ENCODE measurements at regions not wholly inside any gene's neighbourhood (a gene's known extent, or its start where the extent isn't known, plus 50 kb on each side); places are given as distances from the start of the nearest gene placed in this dataset.

DNA sequence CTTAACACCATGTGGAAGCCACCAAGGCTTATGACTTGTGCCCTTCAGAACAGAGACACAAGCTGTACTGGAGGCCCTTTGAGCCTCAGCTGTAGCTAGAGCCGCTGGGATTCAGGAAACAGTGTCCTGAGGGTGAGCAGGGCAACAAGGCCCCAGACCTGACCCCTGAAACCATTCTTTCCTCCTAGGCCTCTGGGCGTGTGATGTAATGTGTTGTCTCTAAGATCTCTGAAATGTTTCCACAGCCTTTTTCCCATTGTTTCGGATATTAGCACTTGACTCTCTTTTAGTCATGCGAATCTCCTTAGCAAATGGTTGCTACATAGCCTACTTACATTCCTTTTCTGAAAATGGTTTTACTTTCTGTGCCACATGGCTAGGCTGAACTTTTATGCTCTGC is 114.9 kb downstream of the CD8B2 start:
- no peak overlapping the region for H3K27ac ChIP-seq (ENCODE audit: low read depth, low read length)
- no peaks in the 10 kb centered on the region for H3K36me3 ChIP-seq (ENCODE audit: control insufficient read depth, low read length)
- no peaks in the 10 kb centered on the region for H3K4me1 ChIP-seq (ENCODE audit: control insufficient read depth, low read length)
- no peaks in the 10 kb centered on the region for H3K79me2 ChIP-seq (ENCODE audit: control insufficient read depth, low read length)
- H3K4me3 ChIP-seq (ENCODE audit: low read length): no peak overlapping the region
- H3K9me3 ChIP-seq (ENCODE audit: control insufficient read depth, insufficient read depth, low read length): no peaks in the 10 kb centered on the region
- no peaks in the 10 kb centered on the region for H3K9me2 ChIP-seq (replicated peaks; ENCODE audit: control insufficient read depth, low read length)
- no peaks in the 10 kb centered on the region for H3F3A ChIP-seq (ENCODE audit: control insufficient read depth, insufficient read depth)
- H3K27me3 ChIP-seq (ENCODE audit: control insufficient read depth, low read length): no peaks in the 10 kb centered on the region
- no peak overlapping the region for H3K4me2 ChIP-seq (ENCODE audit: low read length)
- no peaks in the 10 kb centered on the region for H4K20me1 ChIP-seq (ENCODE audit: control insufficient read depth, insufficient read depth, low read depth, low read length)
- TF ChIP-seq, protein P1, sequence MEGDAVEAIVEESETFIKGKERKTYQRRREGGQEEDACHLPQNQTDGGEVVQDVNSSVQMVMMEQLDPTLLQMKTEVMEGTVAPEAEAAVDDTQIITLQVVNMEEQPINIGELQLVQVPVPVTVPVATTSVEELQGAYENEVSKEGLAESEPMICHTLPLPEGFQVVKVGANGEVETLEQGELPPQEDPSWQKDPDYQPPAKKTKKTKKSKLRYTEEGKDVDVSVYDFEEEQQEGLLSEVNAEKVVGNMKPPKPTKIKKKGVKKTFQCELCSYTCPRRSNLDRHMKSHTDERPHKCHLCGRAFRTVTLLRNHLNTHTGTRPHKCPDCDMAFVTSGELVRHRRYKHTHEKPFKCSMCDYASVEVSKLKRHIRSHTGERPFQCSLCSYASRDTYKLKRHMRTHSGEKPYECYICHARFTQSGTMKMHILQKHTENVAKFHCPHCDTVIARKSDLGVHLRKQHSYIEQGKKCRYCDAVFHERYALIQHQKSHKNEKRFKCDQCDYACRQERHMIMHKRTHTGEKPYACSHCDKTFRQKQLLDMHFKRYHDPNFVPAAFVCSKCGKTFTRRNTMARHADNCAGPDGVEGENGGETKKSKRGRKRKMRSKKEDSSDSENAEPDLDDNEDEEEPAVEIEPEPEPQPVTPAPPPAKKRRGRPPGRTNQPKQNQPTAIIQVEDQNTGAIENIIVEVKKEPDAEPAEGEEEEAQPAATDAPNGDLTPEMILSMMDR (IDR thresholded peaks at IDR 0.05; ENCODE audit: low read depth, low read length, poor library complexity, severe bottlenecking): no peak

DNA sequence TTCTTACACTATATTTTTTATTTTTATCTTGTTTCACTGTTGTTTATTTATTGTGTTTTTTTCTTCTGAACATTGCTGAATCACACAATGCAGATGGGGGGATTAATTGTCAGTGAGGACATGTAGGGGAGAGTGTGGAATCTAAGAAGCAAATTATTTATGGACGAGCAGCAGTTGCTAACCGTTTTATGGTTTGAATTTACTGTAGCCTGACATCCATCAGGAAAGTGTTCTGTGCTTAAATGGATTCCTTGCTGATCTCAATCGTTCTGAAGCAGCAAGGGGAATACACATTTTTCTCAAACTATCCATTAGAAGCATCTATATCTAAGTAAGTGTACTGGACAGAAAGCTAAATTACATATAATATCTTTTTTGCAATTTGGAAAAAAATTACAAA is 119.5 kb downstream of the CD8B2 start:
- Histone ChIP-seq H3K4me2 (ENCODE audit: low read length) (no peak overlapping the region), H3K4me1 (ENCODE audit: control insufficient read depth, low read length) (no peaks in the 10 kb centered on the region), H4K20me1 (ENCODE audit: control insufficient read depth, insufficient read depth, low read depth, low read length) (no peaks in the 10 kb centered on the region), H3K79me2 (ENCODE audit: control insufficient read depth, low read length) (no peaks in the 10 kb centered on the region), H3K27me3 (ENCODE audit: control insufficient read depth, low read length) (no peaks in the 10 kb centered on the region), H3F3A (ENCODE audit: control insufficient read depth, insufficient read depth) (no peaks in the 10 kb centered on the region), H3K9me3 (ENCODE audit: control insufficient read depth, insufficient read depth, low read length) (no peaks in the 10 kb centered on the region), H3K4me3 (ENCODE audit: low read length) (no peak overlapping the region), H3K27ac (ENCODE audit: low read depth, low read length) (no peak overlapping the region), H3K36me3 (ENCODE audit: control insufficient read depth, low read length) (no peaks in the 10 kb centered on the region), H3K9me2 (replicated peaks; ENCODE audit: control insufficient read depth, low read length) (no peaks in the 10 kb centered on the region)
- TF ChIP-seq EZH2phosphoT487 (IDR thresholded peaks at IDR 0.05; ENCODE audit: borderline replicate concordance, low read length): no peak
- TF ChIP-seq, protein P1 (IDR thresholded peaks at IDR 0.05; ENCODE audit: low read depth, low read length, poor library complexity, severe bottlenecking): no peak

DNA sequence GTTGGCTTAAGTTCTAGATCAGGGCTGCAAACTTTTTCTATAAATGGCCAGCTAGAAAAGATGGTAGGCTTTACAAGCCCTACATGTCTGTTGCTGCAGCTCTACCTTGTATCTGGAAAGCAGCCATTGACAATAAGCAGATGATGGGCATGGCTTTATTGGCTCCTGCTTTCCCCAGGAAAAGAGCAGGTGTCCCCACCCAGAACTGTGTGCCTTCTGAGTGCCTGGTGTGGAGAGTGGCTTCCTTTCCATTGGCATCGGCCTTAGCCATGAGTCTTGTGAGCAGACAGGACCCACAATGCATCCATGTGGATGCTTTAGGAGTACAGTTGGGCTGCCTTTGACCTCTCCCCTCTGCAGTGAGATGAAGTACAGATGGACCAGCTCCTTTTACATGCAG is 120.2 kb downstream of the CD8B2 start:
- no peaks in the 10 kb centered on the region for H3F3A ChIP-seq (ENCODE audit: control insufficient read depth, insufficient read depth)
- H3K9me3 ChIP-seq (ENCODE audit: control insufficient read depth, insufficient read depth, low read length): no peaks in the 10 kb centered on the region
- no peak overlapping the region for H3K4me2 ChIP-seq (ENCODE audit: low read length)
- TF ChIP-seq, protein P1 (IDR thresholded peaks at IDR 0.05; ENCODE audit: low read depth, low read length, poor library complexity, severe bottlenecking): no peak
- TF ChIP-seq EZH2phosphoT487 (IDR thresholded peaks at IDR 0.05; ENCODE audit: borderline replicate concordance, low read length): no peak
- H3K4me3 ChIP-seq (ENCODE audit: low read length): no peak overlapping the region
- no peaks in the 10 kb centered on the region for H3K79me2 ChIP-seq (ENCODE audit: control insufficient read depth, low read length)
- H3K27me3 ChIP-seq (ENCODE audit: control insufficient read depth, low read length): no peaks in the 10 kb centered on the region
- no peaks in the 10 kb centered on the region for H3K4me1 ChIP-seq (ENCODE audit: control insufficient read depth, low read length)
- no peaks in the 10 kb centered on the region for H3K36me3 ChIP-seq (ENCODE audit: control insufficient read depth, low read length)
- H3K27ac ChIP-seq (ENCODE audit: low read depth, low read length): no peak overlapping the region
- H3K9me2 ChIP-seq (replicated peaks; ENCODE audit: control insufficient read depth, low read length): no peaks in the 10 kb centered on the region
- no peaks in the 10 kb centered on the region for H4K20me1 ChIP-seq (ENCODE audit: control insufficient read depth, insufficient read depth, low read depth, low read length)

DNA sequence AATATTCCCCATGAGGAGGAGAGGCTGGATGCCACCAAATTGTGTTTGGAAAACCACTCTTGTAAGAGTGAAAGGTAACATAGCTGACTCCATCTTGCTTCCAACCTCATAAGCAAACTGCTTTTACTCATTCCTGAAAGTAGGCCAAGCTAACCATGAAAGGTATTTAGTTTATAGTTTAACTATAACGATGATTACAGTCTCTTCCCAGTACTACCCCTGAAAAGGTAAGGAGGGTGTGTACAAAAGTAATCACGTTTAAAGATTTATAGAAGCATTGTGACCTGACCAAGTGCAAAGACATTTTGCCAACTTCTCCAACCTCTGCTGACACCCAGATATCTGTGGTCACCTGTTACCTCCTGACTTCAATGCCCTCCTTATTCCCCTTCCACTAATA is 122.6 kb downstream of the CD8B2 start:
- Histone ChIP-seq H3K9me3 (ENCODE audit: control insufficient read depth, insufficient read depth, low read length) (peaks cover 6% of the 10 kb centered on the region; the same call in 1 of the 2 replicates), H3K4me1 (ENCODE audit: control insufficient read depth, low read length) (no peaks in the 10 kb centered on the region), H3K27ac (ENCODE audit: low read depth, low read length) (no peak overlapping the region), H3K79me2 (ENCODE audit: control insufficient read depth, low read length) (no peaks in the 10 kb centered on the region), H3K27me3 (ENCODE audit: control insufficient read depth, low read length) (no peaks in the 10 kb centered on the region), H3K9me2 (replicated peaks; ENCODE audit: control insufficient read depth, low read length) (no peaks in the 10 kb centered on the region), H4K20me1 (ENCODE audit: control insufficient read depth, insufficient read depth, low read depth, low read length) (no peaks in the 10 kb centered on the region), H3K4me2 (ENCODE audit: low read length) (no peak overlapping the region), H3K4me3 (ENCODE audit: low read length) (no peak overlapping the region), H3K36me3 (ENCODE audit: control insufficient read depth, low read length) (no peaks in the 10 kb centered on the region), H3F3A (ENCODE audit: control insufficient read depth, insufficient read depth) (no peaks in the 10 kb centered on the region)
- TF ChIP-seq EZH2phosphoT487 (IDR thresholded peaks at IDR 0.05; ENCODE audit: borderline replicate concordance, low read length): no peak
- TF ChIP-seq, protein P1 (IDR thresholded peaks at IDR 0.05; ENCODE audit: low read depth, low read length, poor library complexity, severe bottlenecking): no peak

All from DOHH2 (cell line).